ENCODE measurements at regions not wholly inside any gene's neighbourhood (a gene's known extent, or its start where the extent isn't known, plus 50 kb on each side); places are given as distances from the start of the nearest gene placed in this dataset.

DNA sequence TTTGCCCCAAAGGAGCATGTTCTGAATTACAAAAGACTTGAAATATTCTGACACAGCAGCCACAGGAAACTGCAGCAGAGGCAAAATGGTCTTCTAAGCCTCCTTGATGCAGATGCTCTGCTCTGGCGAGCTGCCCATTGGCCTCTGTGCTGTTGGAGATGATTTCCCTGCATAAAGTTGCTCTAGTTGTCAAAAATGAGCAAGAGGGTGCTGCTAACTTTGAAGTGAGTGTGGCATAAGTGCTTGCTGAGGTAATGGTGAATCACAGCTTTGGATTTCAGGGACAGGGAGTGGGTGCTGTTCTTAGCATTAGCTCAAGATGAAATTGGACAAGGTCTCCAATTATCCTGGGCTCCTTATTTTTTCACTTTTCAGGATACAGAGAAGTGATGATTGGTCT is 435.4 kb downstream of the TMEM135 start:
- H3K9me3 ChIP-seq (ENCODE audit: low read length) = no peaks in the 10 kb centered on the region
- no peak overlapping the region for H3K27ac ChIP-seq (ENCODE audit: low read length)
- H3K4me3 ChIP-seq (ENCODE audit: low read length) = no peak overlapping the region
- ChIA-PET CTCF (no interaction called here), POLR2A (ENCODE audit: unreplicated experiment) (no interaction called here)
- H3K27me3 ChIP-seq (ENCODE audit: low read length) = no peaks in the 10 kb centered on the region
- H3K9me2 ChIP-seq (replicated peaks; ENCODE audit: low read length) = no peaks in the 10 kb centered on the region
- peaks cover 12% of the 10 kb centered on the region for H3K4me1 ChIP-seq (ENCODE audit: insufficient read depth, low read length)
- intact Hi-C loops (cut with micrococcal nuclease) = no loop called here
- H3F3A ChIP-seq (ENCODE audit: low read length, unreplicated experiment) = no peaks in the 10 kb centered on the region
- H4K20me1 ChIP-seq (ENCODE audit: low read length) = no peaks in the 10 kb centered on the region
- no peak overlapping the region for H2AFZ ChIP-seq (ENCODE audit: low read length)
- no TSS peak for BruUV-seq (replicated peaks)
- DNase-seq = peak; percentile 89
- H3K9ac ChIP-seq (ENCODE audit: low read length) = no peak overlapping the region
- no peak for TF ChIP-seq EZH2phosphoT487 (IDR thresholded peaks at IDR 0.05; ENCODE audit: borderline replicate concordance, low read length)
- TF ChIP-seq, protein P1, sequence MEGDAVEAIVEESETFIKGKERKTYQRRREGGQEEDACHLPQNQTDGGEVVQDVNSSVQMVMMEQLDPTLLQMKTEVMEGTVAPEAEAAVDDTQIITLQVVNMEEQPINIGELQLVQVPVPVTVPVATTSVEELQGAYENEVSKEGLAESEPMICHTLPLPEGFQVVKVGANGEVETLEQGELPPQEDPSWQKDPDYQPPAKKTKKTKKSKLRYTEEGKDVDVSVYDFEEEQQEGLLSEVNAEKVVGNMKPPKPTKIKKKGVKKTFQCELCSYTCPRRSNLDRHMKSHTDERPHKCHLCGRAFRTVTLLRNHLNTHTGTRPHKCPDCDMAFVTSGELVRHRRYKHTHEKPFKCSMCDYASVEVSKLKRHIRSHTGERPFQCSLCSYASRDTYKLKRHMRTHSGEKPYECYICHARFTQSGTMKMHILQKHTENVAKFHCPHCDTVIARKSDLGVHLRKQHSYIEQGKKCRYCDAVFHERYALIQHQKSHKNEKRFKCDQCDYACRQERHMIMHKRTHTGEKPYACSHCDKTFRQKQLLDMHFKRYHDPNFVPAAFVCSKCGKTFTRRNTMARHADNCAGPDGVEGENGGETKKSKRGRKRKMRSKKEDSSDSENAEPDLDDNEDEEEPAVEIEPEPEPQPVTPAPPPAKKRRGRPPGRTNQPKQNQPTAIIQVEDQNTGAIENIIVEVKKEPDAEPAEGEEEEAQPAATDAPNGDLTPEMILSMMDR (conservative IDR thresholded peaks at IDR 0.05; ENCODE audit: low read depth, low read length) = no peak
- TF ChIP-seq EZH2 (IDR thresholded peaks at IDR 0.05; ENCODE audit: low read length, unreplicated experiment) = no peak
- H3K4me2 ChIP-seq (ENCODE audit: low read length) = no peak overlapping the region
- peak; percentile 97 for ATAC-seq
- H3K36me3 ChIP-seq (ENCODE audit: low read depth, low read length) = no peaks in the 10 kb centered on the region
- no peaks in the 10 kb centered on the region for H3K79me2 ChIP-seq (ENCODE audit: low read length)

DNA sequence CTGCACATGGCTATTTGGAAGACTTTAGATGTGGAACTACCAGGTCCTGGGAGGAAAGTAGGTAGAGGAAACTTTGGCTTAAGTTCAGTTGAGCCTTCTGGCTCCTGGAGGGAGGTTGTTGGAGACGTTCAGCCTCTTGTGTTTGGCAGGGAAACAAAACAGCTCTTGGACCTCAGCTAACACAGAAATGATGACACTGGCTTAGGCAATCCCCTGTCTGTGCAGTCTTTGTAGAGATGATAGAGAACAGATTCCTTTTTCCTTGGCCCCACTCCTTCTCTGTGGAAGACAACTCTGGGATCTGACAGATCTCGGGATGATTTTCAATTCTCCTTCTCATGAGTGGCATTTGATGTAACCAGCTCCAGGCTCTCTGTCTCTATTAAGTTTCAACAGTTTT is 428.5 kb downstream of the TMEM135 start:
- Histone ChIP-seq H3K4me1 (ENCODE audit: insufficient read depth, low read length) (no peaks in the 10 kb centered on the region), H3K79me2 (ENCODE audit: low read length) (no peaks in the 10 kb centered on the region), H2AFZ (ENCODE audit: low read length) (no peak overlapping the region), H3K9me3 (ENCODE audit: low read length) (no peaks in the 10 kb centered on the region), H3K27me3 (ENCODE audit: low read length) (no peaks in the 10 kb centered on the region), H3F3A (ENCODE audit: low read length, unreplicated experiment) (no peaks in the 10 kb centered on the region), H3K36me3 (ENCODE audit: low read depth, low read length) (no peaks in the 10 kb centered on the region), H3K9me2 (replicated peaks; ENCODE audit: low read length) (no peaks in the 10 kb centered on the region), H3K4me2 (ENCODE audit: low read length) (no peak overlapping the region), H4K20me1 (ENCODE audit: low read length) (no peaks in the 10 kb centered on the region), H3K27ac (ENCODE audit: low read length) (no peak overlapping the region), H3K4me3 (ENCODE audit: low read length) (no peak overlapping the region), H3K9ac (ENCODE audit: low read length) (no peak overlapping the region)
- CTCF ChIA-PET = no interaction called here
- DNase-seq (no peak), ATAC-seq (no peak)
- no TSS peak for BruUV-seq (replicated peaks)
- POLR2A ChIA-PET (ENCODE audit: unreplicated experiment) = no interaction called here
- TF ChIP-seq EZH2phosphoT487 (IDR thresholded peaks at IDR 0.05; ENCODE audit: borderline replicate concordance, low read length) (no peak), EZH2 (IDR thresholded peaks at IDR 0.05; ENCODE audit: low read length, unreplicated experiment) (no peak)
- TF ChIP-seq, protein P1 (conservative IDR thresholded peaks at IDR 0.05; ENCODE audit: low read depth, low read length) = no peak
- intact Hi-C loops (cut with micrococcal nuclease) = no loop called here

DNA sequence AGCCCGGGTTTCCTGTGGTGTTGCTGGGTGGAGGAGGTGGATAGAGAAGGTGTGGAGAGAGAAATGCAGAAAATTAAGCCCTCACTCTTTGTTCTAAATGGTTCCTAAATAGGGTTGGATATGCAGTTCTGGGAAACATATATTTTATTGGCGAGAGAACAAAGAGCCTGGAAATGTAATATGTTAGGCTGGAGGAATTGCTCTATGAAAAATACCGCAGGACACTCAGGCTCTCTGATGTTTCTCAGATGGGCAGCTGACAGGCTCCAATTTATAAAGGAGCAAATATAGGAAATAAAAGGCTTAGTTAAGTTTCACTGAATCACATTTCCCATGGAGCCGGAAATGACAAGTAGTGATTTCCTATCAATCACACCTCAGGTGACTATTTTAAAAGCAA is 428.0 kb downstream of the TMEM135 start:
- TF ChIP-seq, protein P1 (conservative IDR thresholded peaks at IDR 0.05; ENCODE audit: low read depth, low read length) = no peak
- TF ChIP-seq EZH2phosphoT487 (IDR thresholded peaks at IDR 0.05; ENCODE audit: borderline replicate concordance, low read length) (no peak), EZH2 (IDR thresholded peaks at IDR 0.05; ENCODE audit: low read length, unreplicated experiment) (no peak)
- ChIA-PET CTCF (no interaction called here), POLR2A (ENCODE audit: unreplicated experiment) (no interaction called here)
- no peak overlapping the region for H3K9ac ChIP-seq (ENCODE audit: low read length)
- H4K20me1 ChIP-seq (ENCODE audit: low read length) = no peaks in the 10 kb centered on the region
- H3K4me2 ChIP-seq (ENCODE audit: low read length) = no peak overlapping the region
- H3K79me2 ChIP-seq (ENCODE audit: low read length) = no peaks in the 10 kb centered on the region
- no peaks in the 10 kb centered on the region for H3K27me3 ChIP-seq (ENCODE audit: low read length)
- no peaks in the 10 kb centered on the region for H3K4me1 ChIP-seq (ENCODE audit: insufficient read depth, low read length)
- H2AFZ ChIP-seq (ENCODE audit: low read length) = no peak overlapping the region
- BruUV-seq (replicated peaks) = no TSS peak
- no peaks in the 10 kb centered on the region for H3K9me2 ChIP-seq (replicated peaks; ENCODE audit: low read length)
- no peak overlapping the region for H3K27ac ChIP-seq (ENCODE audit: low read length)
- no peaks in the 10 kb centered on the region for H3K36me3 ChIP-seq (ENCODE audit: low read depth, low read length)
- no peaks in the 10 kb centered on the region for H3F3A ChIP-seq (ENCODE audit: low read length, unreplicated experiment)
- intact Hi-C loops (cut with micrococcal nuclease) = no loop called here
- ATAC-seq (no peak), DNase-seq (no peak)
- no peaks in the 10 kb centered on the region for H3K9me3 ChIP-seq (ENCODE audit: low read length)
- no peak overlapping the region for H3K4me3 ChIP-seq (ENCODE audit: low read length)

All from PC-3 (cell line).